ENCODE measurements at regions not wholly inside any gene's neighbourhood (a gene's known extent, or its start where the extent isn't known, plus 50 kb on each side); places are given as distances from the start of the nearest gene placed in this dataset.

DNA sequence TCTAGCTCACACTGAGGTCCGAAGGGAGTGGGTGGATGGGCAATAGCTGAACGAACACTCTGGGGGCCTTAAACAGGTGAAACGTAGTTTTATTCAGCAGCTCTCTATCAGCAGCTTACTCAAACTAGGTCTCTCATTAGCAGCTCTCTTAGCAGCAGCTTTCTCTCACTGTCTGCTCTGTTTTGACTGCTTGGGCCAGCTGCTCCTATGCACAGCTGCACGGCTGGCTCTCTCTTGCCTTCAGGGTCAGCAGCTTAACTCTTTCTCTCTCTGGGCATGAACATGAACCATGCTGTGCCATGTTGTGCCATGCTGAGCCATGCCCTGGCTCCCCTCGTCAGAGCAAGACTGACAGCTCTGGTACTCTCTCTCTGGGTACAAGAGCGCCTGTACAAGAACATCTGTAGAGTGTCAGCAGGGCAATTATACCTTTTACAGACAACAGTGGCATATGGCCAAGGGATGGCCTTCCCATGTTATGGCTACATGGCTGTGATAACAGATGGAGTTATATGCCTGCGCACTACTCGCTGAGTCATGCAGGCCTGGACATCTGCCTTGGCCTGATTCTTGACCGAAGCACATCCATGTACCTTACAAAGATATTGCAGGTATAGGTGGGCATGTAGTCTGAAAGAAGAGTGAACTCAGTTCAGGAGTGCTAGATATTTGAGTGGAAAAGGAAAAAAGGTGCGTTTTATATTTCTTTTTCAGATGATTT, 152.4 kb downstream of the LEPR start:
- TF ChIP-seq, protein P1, sequence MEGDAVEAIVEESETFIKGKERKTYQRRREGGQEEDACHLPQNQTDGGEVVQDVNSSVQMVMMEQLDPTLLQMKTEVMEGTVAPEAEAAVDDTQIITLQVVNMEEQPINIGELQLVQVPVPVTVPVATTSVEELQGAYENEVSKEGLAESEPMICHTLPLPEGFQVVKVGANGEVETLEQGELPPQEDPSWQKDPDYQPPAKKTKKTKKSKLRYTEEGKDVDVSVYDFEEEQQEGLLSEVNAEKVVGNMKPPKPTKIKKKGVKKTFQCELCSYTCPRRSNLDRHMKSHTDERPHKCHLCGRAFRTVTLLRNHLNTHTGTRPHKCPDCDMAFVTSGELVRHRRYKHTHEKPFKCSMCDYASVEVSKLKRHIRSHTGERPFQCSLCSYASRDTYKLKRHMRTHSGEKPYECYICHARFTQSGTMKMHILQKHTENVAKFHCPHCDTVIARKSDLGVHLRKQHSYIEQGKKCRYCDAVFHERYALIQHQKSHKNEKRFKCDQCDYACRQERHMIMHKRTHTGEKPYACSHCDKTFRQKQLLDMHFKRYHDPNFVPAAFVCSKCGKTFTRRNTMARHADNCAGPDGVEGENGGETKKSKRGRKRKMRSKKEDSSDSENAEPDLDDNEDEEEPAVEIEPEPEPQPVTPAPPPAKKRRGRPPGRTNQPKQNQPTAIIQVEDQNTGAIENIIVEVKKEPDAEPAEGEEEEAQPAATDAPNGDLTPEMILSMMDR (IDR thresholded peaks at IDR 0.05; ENCODE audit: low read length) = no peak
- no peak for TF ChIP-seq EZH2 (optimal IDR thresholded peaks at IDR 0.05; ENCODE audit: low read depth, low read length)

All from MM.1S (cell line).